OCI-LY3 (cell line): ENCODE measurements at regions not wholly inside any gene's neighbourhood (a gene's known extent, or its start where the extent isn't known, plus 50 kb on each side); places are given as distances from the start of the nearest gene placed in this dataset.

Experiments
- H2AFZ ChIP-seq: fragments of 200-600, 300-600 bp; shearing (Covaris generic); 2 replicates; pipeline ENCODE4 v1.6.0; 2014; ENCODE audit warnings: antibody characterized with exemption, low read depth, low read length
- H3K27ac ChIP-seq: fragments of 200-600, 300-600 bp; sonication (generic); 2 replicates; pipeline ENCODE4 v1.5.1; 2014; ENCODE audit warnings: mild to moderate bottlenecking, low read length, moderate library complexity, mixed read lengths
- H3K27me3 ChIP-seq: fragments of 200-600, 300-600 bp; sonication (generic); 2 replicates; pipeline ENCODE4 v1.6.1; 2014; ENCODE audit warnings: low read depth, low read length, mixed read lengths
- H3K36me3 ChIP-seq: fragments of 200-600, 300-600 bp; sonication (generic); replicated peaks from 2 replicates; pipeline ENCODE3; 2014; ENCODE audit warnings: low read depth, low read length, mixed read lengths
- H3K4me1 ChIP-seq: fragments of 300-600, 200-600 bp; sonication (generic); 2 replicates; pipeline ENCODE4 v1.6.1; 2014; ENCODE audit warnings: low read length, mixed read lengths
- H3K4me2 ChIP-seq: fragments of 200-600, 300-600 bp; sonication (generic); 2 replicates; pipeline ENCODE4 v1.6.1; 2014; ENCODE audit warnings: low read length, mixed read lengths
- H3K4me3 ChIP-seq: fragments of 300-600, 200-600 bp; sonication (generic); 2 replicates; pipeline ENCODE4 v1.5.1; 2014; ENCODE audit warnings: antibody characterized with exemption, mild to moderate bottlenecking, low read length, moderate library complexity
- H3K79me2 ChIP-seq: fragments of 300-600, 200-600 bp; shearing (Covaris generic); 2 replicates; pipeline ENCODE4 v1.6.1; 2014; ENCODE audit warnings: mild to moderate bottlenecking, low read length, mixed read lengths
- H3K9ac ChIP-seq: fragments of 300-600, 200-600 bp; shearing (Covaris generic); 2 replicates; pipeline ENCODE4 v1.6.0; 2014; ENCODE audit warnings: mild to moderate bottlenecking, low read length, moderate library complexity
- H3K9me3 ChIP-seq: fragments of 200-600, 300-600 bp; shearing (Covaris generic); 2 replicates; pipeline ENCODE4 v1.6.1; 2014; ENCODE audit warnings: low read length, mixed read lengths; ENCODE audit not compliant: insufficient read depth
- H4K20me1 ChIP-seq: fragments of 200-600, 300-600 bp; sonication (generic); 2 replicates; pipeline ENCODE4 v1.6.1; 2016; ENCODE audit warnings: low read length, mixed read lengths; ENCODE audit not compliant: insufficient read depth
- CTCF ChIP-seq: fragments of 200-600, 300-600 bp; sonication (generic); IDR thresholded peaks from 2 replicates; pipeline ENCODE4 v1.5.1; 2014; ENCODE audit warnings: antibody characterized with exemption, low read length, low read depth
- EZH2phosphoT487 ChIP-seq: fragments of 200-600 bp; shearing (Covaris generic); IDR thresholded peaks from 2 replicates; pipeline ENCODE4 v1.6.1; 2018; ENCODE audit warnings: antibody characterized with exemption, mixed run types, low read depth

- H3K4me3 ChIP-seq = no peak overlapping the region
- H3K9ac ChIP-seq = no peak overlapping the region
- no peak overlapping the region for H3K27ac ChIP-seq
- peaks cover 7% of the 10 kb centered on the region for H3K27me3 ChIP-seq
- no peak overlapping the region for H3K4me2 ChIP-seq
- no peaks in the 10 kb centered on the region for H3K36me3 ChIP-seq
- no peaks in the 10 kb centered on the region for H3K79me2 ChIP-seq
- H2AFZ ChIP-seq = no peak overlapping the region
- no peak for TF ChIP-seq CTCF
- no peak for TF ChIP-seq EZH2phosphoT487
- peaks cover 34% of the 10 kb centered on the region for H3K4me1 ChIP-seq
- no peaks in the 10 kb centered on the region for H4K20me1 ChIP-seq
- no peaks in the 10 kb centered on the region for H3K9me3 ChIP-seq
These were observed 120.7 kb upstream of the CCDC28A start for GRCh38 chr6:138652824-138653223.

- Histone ChIP-seq H3K27me3 (peaks cover 7% of the 10 kb centered on the region), H2AFZ (no peak overlapping the region), H3K9me3 (no peaks in the 10 kb centered on the region), H3K79me2 (no peaks in the 10 kb centered on the region), H3K4me2 (no peak overlapping the region), H3K4me3 (no peak overlapping the region), H4K20me1 (no peaks in the 10 kb centered on the region), H3K27ac (no peak overlapping the region), H3K36me3 (no peaks in the 10 kb centered on the region), H3K9ac (no peak overlapping the region), H3K4me1 (peaks cover 34% of the 10 kb centered on the region)
- no peak for TF ChIP-seq EZH2phosphoT487
- TF ChIP-seq CTCF = no peak
These were observed 120.1 kb upstream of the CCDC28A start for GRCh38 chr6:138653435-138653834.

DNA sequence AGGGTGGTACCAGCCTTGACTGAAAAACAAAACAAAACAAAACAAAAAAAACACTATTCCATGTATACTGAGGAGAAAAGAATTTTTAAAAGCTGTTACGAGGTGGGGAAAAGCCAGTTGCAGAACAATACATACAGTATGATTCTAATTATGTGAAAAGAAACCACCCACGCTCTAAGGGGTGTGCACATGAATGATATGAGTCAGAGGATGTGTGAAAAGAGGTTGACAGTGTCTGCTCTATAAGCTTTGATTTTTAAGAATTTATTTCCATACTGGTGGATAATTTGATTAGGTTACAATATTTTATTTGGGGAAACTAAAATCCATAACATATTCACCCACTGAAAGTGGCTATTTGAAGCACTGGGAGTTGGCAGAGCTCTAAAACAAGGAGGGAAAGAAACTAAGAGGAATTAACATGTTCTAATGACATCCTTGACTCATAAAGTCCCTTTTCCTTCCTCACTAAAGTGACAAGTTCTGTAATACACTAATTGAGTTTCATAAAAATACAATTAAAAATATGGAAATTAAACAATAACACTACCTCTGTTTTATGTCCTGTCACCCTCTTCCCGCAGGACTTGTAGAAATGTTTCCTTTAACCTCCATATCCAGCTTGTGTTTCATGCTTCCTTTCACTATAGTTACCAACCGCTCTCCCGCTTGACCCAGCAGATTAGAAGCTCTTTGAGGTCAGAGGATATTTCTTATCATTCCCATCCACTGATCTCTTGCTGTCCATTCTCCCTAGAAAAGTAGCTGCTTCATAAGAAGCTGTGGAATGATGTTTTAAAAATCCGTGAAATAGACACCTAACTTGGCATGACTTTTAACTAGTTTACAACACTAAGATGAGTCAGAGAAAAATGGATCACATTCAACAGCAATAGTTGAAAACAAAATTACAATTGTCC, 118.6 kb upstream of the CCDC28A start:
- no peak for TF ChIP-seq EZH2phosphoT487
- no peak for TF ChIP-seq CTCF
- peaks cover 37% of the 10 kb centered on the region for H3K4me1 ChIP-seq
- H3K27ac ChIP-seq = no peak overlapping the region
- no peaks in the 10 kb centered on the region for H3K9me3 ChIP-seq
- H3K4me2 ChIP-seq = peak overlapping the region; percentile 88
- H3K27me3 ChIP-seq = peaks cover 7% of the 10 kb centered on the region
- H4K20me1 ChIP-seq = no peaks in the 10 kb centered on the region
- H3K9ac ChIP-seq = no peak overlapping the region
- H3K36me3 ChIP-seq = no peaks in the 10 kb centered on the region
- H2AFZ ChIP-seq = no peak overlapping the region
- H3K4me3 ChIP-seq = peak overlapping the region; percentile 62
- H3K79me2 ChIP-seq = no peaks in the 10 kb centered on the region

- no peaks in the 10 kb centered on the region for H3K9me3 ChIP-seq
- peak overlapping the region; percentile 44 for H3K4me3 ChIP-seq
- no peaks in the 10 kb centered on the region for H3K36me3 ChIP-seq
- peaks cover 38% of the 10 kb centered on the region for H3K4me1 ChIP-seq
- peaks cover 7% of the 10 kb centered on the region for H3K27me3 ChIP-seq
- H3K79me2 ChIP-seq = no peaks in the 10 kb centered on the region
- H2AFZ ChIP-seq = no peak overlapping the region
- no peak overlapping the region for H3K9ac ChIP-seq
- H4K20me1 ChIP-seq = no peaks in the 10 kb centered on the region
- no peak overlapping the region for H3K27ac ChIP-seq
- H3K4me2 ChIP-seq = peak overlapping the region; percentile 88
- TF ChIP-seq CTCF (no peak), EZH2phosphoT487 (no peak)
These were observed 117.7 kb upstream of the CCDC28A start for GRCh38 chr6:138655828-138656227.
